PC-3 (cell line): ENCODE measurements at regions not wholly inside any gene's neighbourhood (a gene's known extent, or its start where the extent isn't known, plus 50 kb on each side); places are given as distances from the start of the nearest gene placed in this dataset.
"Not testable (repeated sequence)": the region's sequence is repeated elsewhere in the genome, so short reads cannot be mapped to it uniquely, and the experiment has no call there.

Source experiments
- ATAC-seq: fragments of 200-7000 bp; cut with Tn5 transposase; 2 replicates; pipeline ENCODE4 v1.9.1; 2020; ENCODE audit warnings: mild to moderate bottlenecking, moderate library complexity
- BruUV-seq: library from RNA; stranded (reverse); fragments of 400-500 nt; replicated peaks from 2 replicates; lab custom pipeline; 2021; lab: Mats Ljungman, UMichigan
- CTCF ChIA-PET: fragments of 300-600 bp; sonication (Branson Sonifier 250); formaldehyde crosslinking; loops from one replicate; lab custom pipeline; 2022; ENCODE audit warnings: antibody characterized with exemption; lab: Charles Lee
- POLR2A ChIA-PET: fragments of 300-600 bp; sonication (Branson Sonifier 250); formaldehyde crosslinking; loops from one replicate; lab custom pipeline; 2022; ENCODE audit warnings: antibody characterized with exemption; ENCODE audit not compliant: unreplicated experiment; lab: Charles Lee
- DNase-seq: peaks from one replicate; pipeline ENCODE4 v3.0.0-alpha.2; 2015
- H2AFZ ChIP-seq: fragments of 300-600 bp; sonication (generic); 2 replicates; pipeline ENCODE4 v1.6.0; 2016; ENCODE audit warnings: antibody characterized with exemption, low read length
- H3F3A ChIP-seq: fragments of 300-600 bp; sonication (generic); one replicate; pipeline ENCODE4 v1.6.0; 2017; ENCODE audit warnings: antibody characterized with exemption, low read length, control low read depth, mild to moderate bottlenecking; ENCODE audit not compliant: unreplicated experiment
- H3K27ac ChIP-seq: fragments of 300-600 bp; sonication (generic); 2 replicates; pipeline ENCODE4 v1.5.1; 2016; ENCODE audit warnings: mild to moderate bottlenecking, low read length
- H3K27me3 ChIP-seq: fragments of 300-600 bp; sonication (generic); 2 replicates; pipeline ENCODE4 v1.6.1; 2016; ENCODE audit warnings: low read length, mixed read lengths
- H3K36me3 ChIP-seq: fragments of 300-600 bp; sonication (generic); 2 replicates; pipeline ENCODE4 v1.6.1; 2016; ENCODE audit warnings: low read depth, mixed run types, low read length, mixed read lengths
- H3K4me1 ChIP-seq: fragments of 300-600 bp; sonication (generic); 2 replicates; pipeline ENCODE4 v1.5.1; 2016; ENCODE audit warnings: low read length; ENCODE audit not compliant: insufficient read depth
- H3K4me2 ChIP-seq: fragments of 300-600 bp; sonication (generic); 2 replicates; pipeline ENCODE4 v1.6.0; 2016; ENCODE audit warnings: low read length
- H3K4me3 ChIP-seq: fragments of 300-600 bp; sonication (generic); 2 replicates; pipeline ENCODE4 v1.5.1; 2016; ENCODE audit warnings: mild to moderate bottlenecking, low read length, mixed read lengths
- H3K79me2 ChIP-seq: fragments of 300-600 bp; sonication (generic); 2 replicates; pipeline ENCODE4 v1.6.1; 2017; ENCODE audit warnings: low read length, mixed read lengths
- H3K9ac ChIP-seq: fragments of 300-600 bp; sonication (generic); 2 replicates; pipeline ENCODE4 v1.6.0; 2016; ENCODE audit warnings: mild to moderate bottlenecking, low read length
- H3K9me2 ChIP-seq: fragments of 300-600 bp; sonication (generic); replicated peaks from 2 replicates; pipeline ENCODE4 v1.6.1; 2016; ENCODE audit warnings: mixed run types, low read length, mixed read lengths
- H3K9me3 ChIP-seq: fragments of 300-600 bp; sonication (generic); 2 replicates; pipeline ENCODE4 v1.6.1; 2016; ENCODE audit warnings: low read length, mixed read lengths
- H4K20me1 ChIP-seq: fragments of 300-600 bp; sonication (generic); 2 replicates; pipeline ENCODE4 v1.6.1; 2016; ENCODE audit warnings: low read length, mixed read lengths
- EZH2 ChIP-seq: fragments of 300-600 bp; sonication (generic); IDR thresholded peaks from one replicate; pipeline ENCODE4 v1.6.1; 2017; ENCODE audit warnings: antibody characterized with exemption, mild to moderate bottlenecking, low read length; ENCODE audit not compliant: unreplicated experiment
- EZH2phosphoT487 ChIP-seq: fragments of 300-600 bp; sonication (generic); IDR thresholded peaks from 2 replicates; pipeline ENCODE4 v1.6.1; 2018; ENCODE audit warnings: mild to moderate bottlenecking, antibody characterized with exemption, low read length, borderline replicate concordance
- intact Hi-C: fragments of 100-400 bp; cut with micrococcal nuclease; formaldehyde crosslinking; loops from 2 replicates; pipeline ENCODE4 v1.9.0; 2023
- TF ChIP-seq, protein P1 (sequence below): fragments of 300-600 bp; sonication (generic); conservative IDR thresholded peaks from 2 replicates; pipeline ENCODE4 v1.5.1; 2017; ENCODE audit warnings: antibody characterized with exemption, low read depth, mild to moderate bottlenecking, low read length

DNA sequence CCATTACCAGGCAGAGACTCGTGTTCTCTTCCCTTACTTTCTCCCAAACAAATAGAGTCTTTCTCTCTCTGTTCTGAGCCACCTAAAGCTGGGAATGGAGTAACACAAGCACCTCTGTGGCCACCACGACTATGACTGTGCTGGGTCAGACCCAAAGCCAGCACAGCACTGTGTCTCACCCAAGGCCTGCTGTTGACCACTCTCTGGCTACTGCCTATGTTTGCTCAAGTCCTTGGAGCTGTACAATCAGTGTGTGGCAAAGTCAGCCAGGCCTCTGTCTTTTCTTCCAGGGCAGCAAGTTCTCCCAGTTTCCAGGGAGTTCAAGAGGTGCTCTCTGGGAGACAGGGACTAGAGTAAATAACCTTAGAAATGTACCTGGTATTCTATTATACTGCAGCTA lies 239.4 kb downstream of the FAM47A start:
- TF ChIP-seq, protein P1, sequence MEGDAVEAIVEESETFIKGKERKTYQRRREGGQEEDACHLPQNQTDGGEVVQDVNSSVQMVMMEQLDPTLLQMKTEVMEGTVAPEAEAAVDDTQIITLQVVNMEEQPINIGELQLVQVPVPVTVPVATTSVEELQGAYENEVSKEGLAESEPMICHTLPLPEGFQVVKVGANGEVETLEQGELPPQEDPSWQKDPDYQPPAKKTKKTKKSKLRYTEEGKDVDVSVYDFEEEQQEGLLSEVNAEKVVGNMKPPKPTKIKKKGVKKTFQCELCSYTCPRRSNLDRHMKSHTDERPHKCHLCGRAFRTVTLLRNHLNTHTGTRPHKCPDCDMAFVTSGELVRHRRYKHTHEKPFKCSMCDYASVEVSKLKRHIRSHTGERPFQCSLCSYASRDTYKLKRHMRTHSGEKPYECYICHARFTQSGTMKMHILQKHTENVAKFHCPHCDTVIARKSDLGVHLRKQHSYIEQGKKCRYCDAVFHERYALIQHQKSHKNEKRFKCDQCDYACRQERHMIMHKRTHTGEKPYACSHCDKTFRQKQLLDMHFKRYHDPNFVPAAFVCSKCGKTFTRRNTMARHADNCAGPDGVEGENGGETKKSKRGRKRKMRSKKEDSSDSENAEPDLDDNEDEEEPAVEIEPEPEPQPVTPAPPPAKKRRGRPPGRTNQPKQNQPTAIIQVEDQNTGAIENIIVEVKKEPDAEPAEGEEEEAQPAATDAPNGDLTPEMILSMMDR, result no peak
- TF ChIP-seq EZH2 (no peak), EZH2phosphoT487 (no peak)
- H3K9ac ChIP-seq, result no peak overlapping the region
- no peaks in the 10 kb centered on the region for H3K36me3 ChIP-seq
- no peaks in the 10 kb centered on the region for H3F3A ChIP-seq
- H3K9me2 ChIP-seq, result no peaks in the 10 kb centered on the region
- intact Hi-C loops, result no loop called here
- no peak for ATAC-seq
- H3K4me2 ChIP-seq, result no peak overlapping the region
- no peak overlapping the region for H3K27ac ChIP-seq
- no peaks in the 10 kb centered on the region for H3K4me1 ChIP-seq
- ChIA-PET CTCF (no interaction called here), POLR2A (no interaction called here)
- no peaks in the 10 kb centered on the region for H3K27me3 ChIP-seq
- BruUV-seq, result no TSS peak
- H2AFZ ChIP-seq, result no peak overlapping the region
- H3K9me3 ChIP-seq, result no peaks in the 10 kb centered on the region
- H3K4me3 ChIP-seq, result no peak overlapping the region
- H3K79me2 ChIP-seq, result no peaks in the 10 kb centered on the region
- no peaks in the 10 kb centered on the region for H4K20me1 ChIP-seq
- DNase-seq, result no peak

DNA sequence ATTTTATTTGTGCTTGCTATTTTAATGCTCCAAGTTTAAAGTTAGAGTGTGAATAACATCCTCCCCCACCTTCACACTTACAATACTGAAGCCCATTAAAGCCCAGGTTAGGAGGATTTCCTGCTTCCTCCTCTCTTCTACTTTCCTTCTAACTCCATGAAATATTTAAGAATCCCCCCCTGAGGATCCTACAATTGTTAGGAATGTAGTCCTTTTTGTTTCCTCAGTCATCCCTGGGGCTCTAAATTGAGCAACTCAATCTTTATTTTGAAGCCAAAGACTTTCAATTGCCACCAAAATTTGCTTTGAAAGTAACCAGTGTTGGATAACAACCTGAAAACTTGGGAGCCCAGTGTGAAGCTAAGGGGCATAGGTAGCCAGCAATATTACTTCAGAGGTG lies 276.9 kb downstream of the FAM47A start:
- ATAC-seq (no peak), DNase-seq (no peak)
- Histone ChIP-seq H3K27me3 (no peaks in the 10 kb centered on the region), H2AFZ (no peak overlapping the region), H3K4me1 (no peaks in the 10 kb centered on the region), H3K4me2 (no peak overlapping the region), H3K9me2 (no peaks in the 10 kb centered on the region), H3K9me3 (no peaks in the 10 kb centered on the region), H3F3A (no peaks in the 10 kb centered on the region), H3K79me2 (no peaks in the 10 kb centered on the region), H3K9ac (no peak overlapping the region), H4K20me1 (no peaks in the 10 kb centered on the region), H3K4me3 (no peak overlapping the region), H3K36me3 (no peaks in the 10 kb centered on the region), H3K27ac (no peak overlapping the region)
- ChIA-PET CTCF (no interaction called here), POLR2A (no interaction called here)
- BruUV-seq, result no TSS peak
- intact Hi-C loops, result no loop called here
- TF ChIP-seq EZH2phosphoT487 (no peak), EZH2 (no peak)
- TF ChIP-seq, protein P1, result no peak

DNA sequence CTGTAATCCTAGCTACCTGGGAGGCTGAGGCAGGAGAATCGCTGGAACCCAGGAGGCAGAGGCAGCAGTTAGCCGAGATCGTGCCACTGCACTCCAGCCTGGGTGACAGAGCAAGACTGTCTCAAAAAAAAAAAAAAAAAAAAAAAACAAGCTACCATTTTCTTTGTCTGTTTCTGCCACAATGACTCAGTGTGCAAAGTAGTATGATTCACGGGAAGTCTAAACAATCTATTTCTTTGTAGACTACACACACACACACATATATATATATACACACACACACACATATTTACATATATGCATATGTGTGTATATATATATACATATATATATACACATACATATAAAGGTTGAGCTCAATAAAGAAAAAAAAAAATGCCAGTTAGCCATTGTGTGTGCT lies 280.0 kb downstream of the FAM47A start:
- H2AFZ ChIP-seq, H3K27me3 ChIP-seq, DNase-seq, CTCF ChIA-PET, H4K20me1 ChIP-seq, POLR2A ChIA-PET, ATAC-seq, H3K9me3 ChIP-seq, H3K4me2 ChIP-seq, intact Hi-C loops, H3K9ac ChIP-seq, H3K4me3 ChIP-seq, H3F3A ChIP-seq, H3K9me2 ChIP-seq, H3K79me2 ChIP-seq, H3K27ac ChIP-seq, H3K4me1 ChIP-seq, BruUV-seq, H3K36me3 ChIP-seq: not testable (repeated sequence)
